ENCODE measurements at regions not wholly inside any gene's neighbourhood (a gene's known extent, or its start where the extent isn't known, plus 50 kb on each side); places are given as distances from the start of the nearest gene placed in this dataset.

GRCh38 chr9:31275419-31275818, 1109.0 kb upstream of the ACO1 start:
- no peak for DNase-seq
- Histone ChIP-seq H3K4me1 (ENCODE audit: low read length) (no peaks in the 10 kb centered on the region), H3K9me3 (replicated peaks; ENCODE audit: insufficient read depth, low read length) (no peaks in the 10 kb centered on the region), H3K4me2 (ENCODE audit: low read depth, low read length) (no peak overlapping the region), H3K27ac (ENCODE audit: low read length) (no peak overlapping the region), H2AFZ (ENCODE audit: low read length) (no peak overlapping the region), H3K27me3 (replicated peaks; ENCODE audit: insufficient read depth, low read length) (no peaks in the 10 kb centered on the region), H3K9ac (ENCODE audit: low read length) (no peak overlapping the region), H3F3A (ENCODE audit: insufficient read depth, low read length) (no peaks in the 10 kb centered on the region), H3K36me3 (replicated peaks; ENCODE audit: insufficient read depth, low read length) (no peaks in the 10 kb centered on the region), H3K9me2 (replicated peaks; ENCODE audit: insufficient read depth, low read length) (no peaks in the 10 kb centered on the region), H4K20me1 (ENCODE audit: insufficient read depth, low read length) (no peaks in the 10 kb centered on the region), H3K4me3 (ENCODE audit: low read length) (no peak overlapping the region), H3K79me2 (ENCODE audit: low read length) (no peaks in the 10 kb centered on the region)
- TF ChIP-seq, protein P1, sequence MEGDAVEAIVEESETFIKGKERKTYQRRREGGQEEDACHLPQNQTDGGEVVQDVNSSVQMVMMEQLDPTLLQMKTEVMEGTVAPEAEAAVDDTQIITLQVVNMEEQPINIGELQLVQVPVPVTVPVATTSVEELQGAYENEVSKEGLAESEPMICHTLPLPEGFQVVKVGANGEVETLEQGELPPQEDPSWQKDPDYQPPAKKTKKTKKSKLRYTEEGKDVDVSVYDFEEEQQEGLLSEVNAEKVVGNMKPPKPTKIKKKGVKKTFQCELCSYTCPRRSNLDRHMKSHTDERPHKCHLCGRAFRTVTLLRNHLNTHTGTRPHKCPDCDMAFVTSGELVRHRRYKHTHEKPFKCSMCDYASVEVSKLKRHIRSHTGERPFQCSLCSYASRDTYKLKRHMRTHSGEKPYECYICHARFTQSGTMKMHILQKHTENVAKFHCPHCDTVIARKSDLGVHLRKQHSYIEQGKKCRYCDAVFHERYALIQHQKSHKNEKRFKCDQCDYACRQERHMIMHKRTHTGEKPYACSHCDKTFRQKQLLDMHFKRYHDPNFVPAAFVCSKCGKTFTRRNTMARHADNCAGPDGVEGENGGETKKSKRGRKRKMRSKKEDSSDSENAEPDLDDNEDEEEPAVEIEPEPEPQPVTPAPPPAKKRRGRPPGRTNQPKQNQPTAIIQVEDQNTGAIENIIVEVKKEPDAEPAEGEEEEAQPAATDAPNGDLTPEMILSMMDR (IDR thresholded peaks at IDR 0.05; ENCODE audit: low read length) = no peak

GRCh38 chr9:31290731-31291130, 1093.7 kb upstream of the ACO1 start:
- H3F3A ChIP-seq (ENCODE audit: insufficient read depth, low read length) = no peaks in the 10 kb centered on the region
- no peak overlapping the region for H3K4me3 ChIP-seq (ENCODE audit: low read length)
- no peaks in the 10 kb centered on the region for H3K9me2 ChIP-seq (replicated peaks; ENCODE audit: insufficient read depth, low read length)
- no peaks in the 10 kb centered on the region for H3K27me3 ChIP-seq (replicated peaks; ENCODE audit: insufficient read depth, low read length)
- H3K9me3 ChIP-seq (replicated peaks; ENCODE audit: insufficient read depth, low read length) = no peaks in the 10 kb centered on the region
- H4K20me1 ChIP-seq (ENCODE audit: insufficient read depth, low read length) = no peaks in the 10 kb centered on the region
- H2AFZ ChIP-seq (ENCODE audit: low read length) = no peak overlapping the region
- H3K4me2 ChIP-seq (ENCODE audit: low read depth, low read length) = no peak overlapping the region
- no peaks in the 10 kb centered on the region for H3K36me3 ChIP-seq (replicated peaks; ENCODE audit: insufficient read depth, low read length)
- H3K79me2 ChIP-seq (ENCODE audit: low read length) = no peaks in the 10 kb centered on the region
- H3K9ac ChIP-seq (ENCODE audit: low read length) = no peak overlapping the region
- no peaks in the 10 kb centered on the region for H3K4me1 ChIP-seq (ENCODE audit: low read length)
- no peak for DNase-seq
- H3K27ac ChIP-seq (ENCODE audit: low read length) = no peak overlapping the region
- TF ChIP-seq EZH2 (optimal IDR thresholded peaks at IDR 0.05; ENCODE audit: low read depth, low read length) = no peak
- TF ChIP-seq, protein P1 (IDR thresholded peaks at IDR 0.05; ENCODE audit: low read length) = no peak
- TF ChIP-seq EZH2phosphoT487 (IDR thresholded peaks at IDR 0.05; ENCODE audit: low read length) = no peak

GRCh38 chr9:31302620-31303418, 1081.6 kb upstream of the ACO1 start:
- peak; percentile 41 for DNase-seq
- Histone ChIP-seq H3K4me1 (ENCODE audit: low read length) (peaks cover 6% of the 10 kb centered on the region), H3K9ac (ENCODE audit: low read length) (no peak overlapping the region), H3K36me3 (replicated peaks; ENCODE audit: insufficient read depth, low read length) (no peaks in the 10 kb centered on the region), H4K20me1 (ENCODE audit: insufficient read depth, low read length) (no peaks in the 10 kb centered on the region), H3K4me3 (ENCODE audit: low read length) (peak overlapping the region; percentile 20; the same call in 1 of the 2 replicates), H3K9me3 (replicated peaks; ENCODE audit: insufficient read depth, low read length) (no peaks in the 10 kb centered on the region), H3K27ac (ENCODE audit: low read length) (peak overlapping the region; percentile 25; the same call in 1 of the 2 replicates), H3K9me2 (replicated peaks; ENCODE audit: insufficient read depth, low read length) (no peaks in the 10 kb centered on the region), H3K79me2 (ENCODE audit: low read length) (no peaks in the 10 kb centered on the region), H2AFZ (ENCODE audit: low read length) (peak overlapping the region; percentile 55), H3K27me3 (replicated peaks; ENCODE audit: insufficient read depth, low read length) (no peaks in the 10 kb centered on the region), H3K4me2 (ENCODE audit: low read depth, low read length) (peak overlapping the region; percentile 71), H3F3A (ENCODE audit: insufficient read depth, low read length) (peaks cover 4% of the 10 kb centered on the region)
- TF ChIP-seq, protein P1 (IDR thresholded peaks at IDR 0.05; ENCODE audit: low read length) = no peak
- TF ChIP-seq EZH2phosphoT487 (IDR thresholded peaks at IDR 0.05; ENCODE audit: low read length) = no peak
- no peak for TF ChIP-seq EZH2 (optimal IDR thresholded peaks at IDR 0.05; ENCODE audit: low read depth, low read length)
